K562 (cell line): ENCODE measurements at regions not wholly inside any gene's neighbourhood (a gene's known extent, or its start where the extent isn't known, plus 50 kb on each side); places are given as distances from the start of the nearest gene placed in this dataset.

Experiments
- ATAC-seq: fragments of 200-7000 bp; cut with Tn5 transposase; 3 replicates; pipeline ENCODE4 v1.9.1; 2020; ENCODE audit warnings: moderate library complexity
- BruUV-seq: library from RNA; stranded (reverse); fragments of 400-500 nt; replicated peaks from 2 replicates; lab custom pipeline; 2021; lab: Mats Ljungman, UMichigan
- CTCF ChIA-PET: fragments of 300-600 bp; formaldehyde crosslinking; extraction: SDS; loops from one replicate; lab custom pipeline; 2021; ENCODE audit warnings: low intra/inter-chr PET ratio; lab: Yijun Ruan, JAX
- POLR2A ChIA-PET: fragments of 300-600, 350-650 bp; sonication (Branson Sonifier 250); formaldehyde crosslinking; extraction: SDS; loops from one replicate; lab custom pipeline; 2021; ENCODE audit warnings: antibody characterized with exemption, inconsistent platforms; lab: Yijun Ruan, JAX
- DNase-seq, 4 experiments: peaks; one replicate each; pipeline versions ENCODE4 v3.0.0 to v3.0.0-alpha.2; 2011 to 2018; ENCODE audit warnings: low spot score in 3 of 4, mixed read lengths in 3 of 4; ENCODE audit errors: extremely low read depth in 1 of 4
- FAIRE-seq: peaks from 2 replicates; lab custom pipeline; 2011; peaks lifted over from hg19 to GRCh38; lab: Jason Lieb, UNC
- H2AFZ ChIP-seq: 2 replicates; pipeline ENCODE4 v1.6.0; 2011; ENCODE audit warnings: low read depth, low read length, control low read depth, inconsistent platforms
- H3K27ac ChIP-seq: fragments of 200-600 bp; 3 replicates; pipeline ENCODE4 v1.8.0; 2011; ENCODE audit warnings: low read depth, mild to moderate bottlenecking, control low read depth, inconsistent platforms, low read length, moderate library complexity, mixed read lengths; ENCODE audit errors: extremely low read depth
- H3K27me3 ChIP-seq, 2 experiments: fragments of 300-600 bp in 1 of 2; 2 replicates in 1 of 2; 3 replicates in 1 of 2; pipeline versions ENCODE4 v1.6.0 to v1.8.0; 2011; ENCODE audit warnings: inconsistent platforms in 2 of 2, low read length in 2 of 2, mild to moderate bottlenecking in 1 of 2, mixed read lengths in 1 of 2, moderate library complexity in 1 of 2; ENCODE audit not compliant: control insufficient read depth in 2 of 2, insufficient read depth in 2 of 2
- H3K36me3 ChIP-seq: fragments of 300-600 bp; 3 replicates; pipeline ENCODE4 v1.8.0; 2011; ENCODE audit warnings: mild to moderate bottlenecking, low read length, inconsistent platforms; ENCODE audit not compliant: control insufficient read depth, insufficient read depth
- H3K4me1 ChIP-seq, 2 experiments: fragments of 200-600 bp in 1 of 2; replicated peaks in 1 of 2; 2 replicates in 1 of 2; 3 replicates in 1 of 2; pipeline versions ENCODE4 v1.5.1 to v1.8.0; 2011; ENCODE audit warnings: inconsistent platforms in 2 of 2, low read length in 2 of 2, mild to moderate bottlenecking in 1 of 2, mixed read lengths in 1 of 2, moderate library complexity in 1 of 2; ENCODE audit not compliant: control insufficient read depth in 2 of 2, insufficient read depth in 2 of 2
- H3K4me2 ChIP-seq: 2 replicates; pipeline ENCODE4 v1.6.1; 2011; ENCODE audit warnings: low read length, control low read depth, inconsistent platforms, mixed read lengths; ENCODE audit not compliant: insufficient read depth
- H3K4me3 ChIP-seq: fragments of 200-600 bp; sonication (generic), shearing (Covaris generic); 2 replicates; pipeline ENCODE4 v1.5.1; 2016; ENCODE audit warnings: control low read depth, inconsistent platforms
- H3K79me2 ChIP-seq: fragments of 200-600 bp; 3 replicates; pipeline ENCODE4 v1.8.0; 2011; ENCODE audit warnings: low read length, inconsistent platforms; ENCODE audit not compliant: control insufficient read depth, insufficient read depth
- H3K9ac ChIP-seq, 2 experiments: 2 replicates each; pipeline versions ENCODE4 v1.6.0 to v1.6.1; 2011; ENCODE audit warnings: low read depth in 2 of 2, low read length in 2 of 2, control low read depth in 1 of 2, inconsistent platforms in 1 of 2, mild to moderate bottlenecking in 1 of 2, mixed read lengths in 1 of 2; ENCODE audit not compliant: insufficient read depth in 1 of 2
- H3K9me1 ChIP-seq: one replicate; pipeline ENCODE4 v1.6.0; 2011; ENCODE audit warnings: inconsistent platforms, mild to moderate bottlenecking, low read length, moderate library complexity; ENCODE audit not compliant: control insufficient read depth, insufficient read depth
- H3K9me3 ChIP-seq: replicated peaks from 2 replicates; pipeline ENCODE4 v1.5.1; 2011; ENCODE audit warnings: low read depth, low read length, inconsistent platforms; ENCODE audit not compliant: control insufficient read depth, insufficient read depth
- H4K20me1 ChIP-seq: replicated peaks from 2 replicates; pipeline ENCODE4 v1.6.1; 2011; ENCODE audit warnings: low read length, inconsistent platforms, mixed read lengths; ENCODE audit not compliant: control insufficient read depth, insufficient read depth
- ADNP ChIP-seq: fragments of 200-800 bp; sonication (Bioruptor generic); IDR thresholded peaks from 2 replicates; pipeline ENCODE4 v1.6.1; 2016; ENCODE audit warnings: missing genetic modification characterization, missing compliant biosample characterization
- MTA1 ChIP-seq: fragments of 450-650 bp; IDR thresholded peaks from 2 replicates; pipeline ENCODE4 v1.6.1; 2017; ENCODE audit warnings: borderline replicate concordance
- MYNN ChIP-seq, 2 experiments: sonication (generic); formaldehyde crosslinking in 1 of 2; IDR thresholded peaks; 2 replicates each; pipeline versions ENCODE4 v1.5.0 to v1.6.1; 2016 to 2020; ENCODE audit warnings: antibody characterized with exemption in 1 of 2, missing genetic modification reagents in 1 of 2
- NCOA4 ChIP-seq: fragments of 450-650 bp; IDR thresholded peaks from 2 replicates; pipeline ENCODE4 v1.6.1; 2018; ENCODE audit warnings: mild to moderate bottlenecking; ENCODE audit not compliant: partially characterized antibody
- NEUROD1 ChIP-seq: fragments of 150-350 bp; IDR thresholded peaks from 2 replicates; pipeline ENCODE4 v1.6.1; 2014; ENCODE audit warnings: borderline replicate concordance, low read length, low read depth; ENCODE audit not compliant: partially characterized antibody
- POLR2A ChIP-seq: fragments of 450-650 bp; conservative IDR thresholded peaks from 2 replicates; pipeline ENCODE4 v1.6.1; 2016
- SMAD3 ChIP-seq: fragments of 450-650 bp; formaldehyde crosslinking; conservative IDR thresholded peaks from 2 replicates; pipeline ENCODE4 v1.4.0; 2020; ENCODE audit warnings: mild to moderate bottlenecking
- ZNF311 ChIP-seq: fragments of 250-450 bp; sonication (Bioruptor Pico); IDR thresholded peaks from 2 replicates; pipeline ENCODE4 v1.4.0; 2020; ENCODE audit warnings: mild to moderate bottlenecking, moderate library complexity
- WGBS: fragments of 100-300 bp; shearing (Covaris generic); methylation state at CpG from one replicate; pipeline ENCODE4 v1.1.6; 2016; ENCODE audit warnings: low coverage, mixed read lengths; ENCODE audit not compliant: insufficient coverage; ENCODE audit errors: missing lambda C conversion rate; 5-methylcytosine and 5-hydroxymethylcytosine counted together
- in situ Hi-C: fragments of 300-500 bp; cut with MboI; formaldehyde crosslinking; loops from 4 replicates; pipeline ENCODE4 v1.15.0; 2018; ENCODE audit warnings: inconsistent platforms, mixed read lengths
- intact Hi-C: fragments of 100-400 bp; cut with micrococcal nuclease; formaldehyde crosslinking; loops from 2 replicates; pipeline ENCODE4 v1.14.2; 2022
- TF ChIP-seq, protein P1 (sequence below): fragments of 450-650 bp; formaldehyde crosslinking; IDR thresholded peaks from 2 replicates; pipeline ENCODE4 v1.4.0; 2020; ENCODE audit warnings: mild to moderate bottlenecking, moderate library complexity
- TF ChIP-seq, protein P2 (sequence below): IDR thresholded peaks from 2 replicates; pipeline ENCODE4 v1.6.1; 2016; ENCODE audit warnings: missing genetic modification characterization, missing compliant biosample characterization

DNA sequence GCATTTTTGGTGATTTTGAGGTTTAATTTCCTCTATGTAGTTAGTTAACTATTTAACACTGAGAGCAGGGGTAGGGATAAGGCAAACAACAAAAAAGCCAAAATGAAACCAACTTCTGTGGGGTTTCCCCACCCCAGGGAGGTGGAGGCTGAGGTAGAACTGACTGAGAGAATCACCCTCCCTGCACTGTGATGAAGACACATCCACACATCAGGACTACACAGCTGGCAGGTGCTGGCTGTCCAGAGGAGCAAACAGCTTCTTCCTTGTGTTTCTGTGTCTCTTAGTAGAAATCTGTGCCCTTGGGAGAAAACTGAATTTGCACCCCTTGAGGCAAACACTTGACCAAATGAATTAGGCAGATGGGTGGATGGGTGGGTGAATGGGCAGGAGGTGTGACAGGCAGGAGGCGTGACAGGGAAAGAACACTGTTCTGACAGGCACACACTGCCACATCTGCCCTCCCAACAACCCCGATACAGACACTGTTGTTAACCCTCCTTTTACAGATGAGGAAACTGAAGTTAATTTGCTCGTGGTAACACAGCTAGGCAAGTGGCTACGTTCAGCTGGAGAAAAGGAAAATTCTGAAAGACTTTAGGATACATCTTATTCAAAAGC lies 62.9 kb upstream of the AMZ2 start (continued):
- TF ChIP-seq MYNN (IDR thresholded peaks at IDR 0.05), result no peak
- TF ChIP-seq MYNN (CRISPR knock-in tag; IDR thresholded peaks at IDR 0.05), result no peak
- no peak for TF ChIP-seq POLR2A
- no peak for TF ChIP-seq ADNP (tag)
- no peak for TF ChIP-seq ZNF311

DNA sequence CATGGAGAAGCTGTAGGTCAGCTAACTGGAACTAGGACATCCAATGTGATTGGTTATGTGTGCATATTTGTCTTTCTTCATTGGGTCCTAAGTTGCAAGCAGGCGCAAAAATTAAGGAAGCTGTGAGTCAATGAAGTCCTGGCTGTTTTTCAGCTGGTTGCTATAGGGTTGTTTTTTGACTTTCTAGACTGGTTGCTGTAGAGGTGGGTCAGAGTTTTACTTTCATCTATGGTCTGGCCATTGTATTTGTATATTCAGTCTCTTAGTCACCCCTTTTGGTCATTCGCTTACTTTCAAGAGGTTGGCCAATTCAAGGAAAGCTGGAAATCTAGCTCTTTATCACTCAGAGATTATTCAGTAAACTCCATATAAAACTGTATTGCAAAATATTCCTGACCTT lies 62.0 kb upstream of the AMZ2 start:
- H2AFZ ChIP-seq, result no peak overlapping the region
- H3K4me2 ChIP-seq, result no peak overlapping the region
- H3K9ac ChIP-seq, result no peak overlapping the region
- H3K4me1 ChIP-seq, result no peaks in the 10 kb centered on the region; a peak in 1 of 5 replicates
- no peak overlapping the region for H3K27ac ChIP-seq
- no peak for ATAC-seq
- no peak for FAIRE-seq
- no peaks in the 10 kb centered on the region for H3K79me2 ChIP-seq
- no TSS peak for BruUV-seq
- CTCF ChIA-PET, result no interaction called here
- H3K27me3 ChIP-seq, result no peaks in the 10 kb centered on the region
- WGBS, result 50% methylated on average over 2 of the region's 2 CpGs
- DNase-seq, result no peak
- POLR2A ChIA-PET, result interaction anchor here (0.6 kb wide), 1 partner anchor 252 kb away, joined by 4 read pairs; no protein-coding TSS in a partner anchor
- TF ChIP-seq, protein P1, sequence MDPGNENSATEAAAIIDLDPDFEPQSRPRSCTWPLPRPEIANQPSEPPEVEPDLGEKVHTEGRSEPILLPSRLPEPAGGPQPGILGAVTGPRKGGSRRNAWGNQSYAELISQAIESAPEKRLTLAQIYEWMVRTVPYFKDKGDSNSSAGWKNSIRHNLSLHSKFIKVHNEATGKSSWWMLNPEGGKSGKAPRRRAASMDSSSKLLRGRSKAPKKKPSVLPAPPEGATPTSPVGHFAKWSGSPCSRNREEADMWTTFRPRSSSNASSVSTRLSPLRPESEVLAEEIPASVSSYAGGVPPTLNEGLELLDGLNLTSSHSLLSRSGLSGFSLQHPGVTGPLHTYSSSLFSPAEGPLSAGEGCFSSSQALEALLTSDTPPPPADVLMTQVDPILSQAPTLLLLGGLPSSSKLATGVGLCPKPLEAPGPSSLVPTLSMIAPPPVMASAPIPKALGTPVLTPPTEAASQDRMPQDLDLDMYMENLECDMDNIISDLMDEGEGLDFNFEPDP (CRISPR knock-in tag), result no peak
- TF ChIP-seq SMAD3 (CRISPR knock-in tag) (no peak), MTA1 (no peak), NCOA4 (no peak), NEUROD1 (no peak)
- TF ChIP-seq, protein P2, sequence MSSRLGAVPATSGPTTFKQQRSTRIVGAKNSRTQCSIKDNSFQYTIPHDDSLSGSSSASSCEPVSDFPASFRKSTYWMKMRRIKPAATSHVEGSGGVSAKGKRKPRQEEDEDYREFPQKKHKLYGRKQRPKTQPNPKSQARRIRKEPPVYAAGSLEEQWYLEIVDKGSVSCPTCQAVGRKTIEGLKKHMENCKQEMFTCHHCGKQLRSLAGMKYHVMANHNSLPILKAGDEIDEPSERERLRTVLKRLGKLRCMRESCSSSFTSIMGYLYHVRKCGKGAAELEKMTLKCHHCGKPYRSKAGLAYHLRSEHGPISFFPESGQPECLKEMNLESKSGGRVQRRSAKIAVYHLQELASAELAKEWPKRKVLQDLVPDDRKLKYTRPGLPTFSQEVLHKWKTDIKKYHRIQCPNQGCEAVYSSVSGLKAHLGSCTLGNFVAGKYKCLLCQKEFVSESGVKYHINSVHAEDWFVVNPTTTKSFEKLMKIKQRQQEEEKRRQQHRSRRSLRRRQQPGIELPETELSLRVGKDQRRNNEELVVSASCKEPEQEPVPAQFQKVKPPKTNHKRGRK (tag), result no peak
- TF ChIP-seq, all 486 proteins: peak for 0
- H3K36me3 ChIP-seq, result no peaks in the 10 kb centered on the region
- H4K20me1 ChIP-seq, result no peaks in the 10 kb centered on the region; the same call in 1 of the 2 replicates
- in situ Hi-C loops (no loop called here), intact Hi-C loops (no loop called here)
- no peaks in the 10 kb centered on the region for H3K9me3 ChIP-seq
- no peaks in the 10 kb centered on the region for H3K9me1 ChIP-seq
- no peak overlapping the region for H3K4me3 ChIP-seq
